ENCODE measurements at regions not wholly inside any gene's neighbourhood (a gene's known extent, or its start where the extent isn't known, plus 50 kb on each side); places are given as distances from the start of the nearest gene placed in this dataset.
"Not testable (repeated sequence)": the region's sequence is repeated elsewhere in the genome, so short reads cannot be mapped to it uniquely, and the experiment has no call there.

- no peak for TF ChIP-seq PATZ1 (CRISPR knock-in tag; IDR thresholded peaks at IDR 0.05; ENCODE audit: borderline replicate concordance)
- no peak for TF ChIP-seq SMARCA4 (IDR thresholded peaks at IDR 0.05)
- TF ChIP-seq HLTF (IDR thresholded peaks at IDR 0.05), result no peak
- no peak for TF ChIP-seq HMG20A (CRISPR knock-in tag; conservative IDR thresholded peaks at IDR 0.05)
- TF ChIP-seq LEF1 (IDR thresholded peaks at IDR 0.05), result no peak
- no peak for TF ChIP-seq HMGXB4 (CRISPR knock-in tag; IDR thresholded peaks at IDR 0.05)
- no peak for TF ChIP-seq SMAD3 (CRISPR knock-in tag; conservative IDR thresholded peaks at IDR 0.05)
- no peak for TF ChIP-seq ZNF511 (CRISPR knock-in tag; IDR thresholded peaks at IDR 0.05)
- TF ChIP-seq HNRNPK (IDR thresholded peaks at IDR 0.05; ENCODE audit: low read depth, low read length, poor library complexity, severe bottlenecking), result no peak
- TF ChIP-seq ZNF23 (CRISPR knock-in tag; IDR thresholded peaks at IDR 0.05), result no peak
- TF ChIP-seq COPS2 (conservative IDR thresholded peaks at IDR 0.05), result no peak
- no peak for TF ChIP-seq ZBTB12 (CRISPR knock-in tag; IDR thresholded peaks at IDR 0.05)
- TF ChIP-seq RFX1 (IDR thresholded peaks at IDR 0.05), result no peak
These were observed 229.0 kb downstream of the OXSM start (continued) for GRCh38 chr3:26018889-26019288.

GRCh38 chr3:26024206-26024605 is 234.3 kb downstream of the OXSM start:
- H3K4me2 ChIP-seq (ENCODE audit: insufficient read depth, low read length); H4K20me1 ChIP-seq (replicated peaks; ENCODE audit: control insufficient read depth, insufficient read depth, low read length); H3K9me3 ChIP-seq (replicated peaks; ENCODE audit: control insufficient read depth, insufficient read depth, low read depth, low read length); H3K4me1 ChIP-seq (replicated peaks in 1 of 2; ENCODE audit: control insufficient read depth in 2 of 2, insufficient read depth in 2 of 2, low read length in 2 of 2); POLR2A ChIA-PET; in situ Hi-C loops (cut with MboI); CTCF ChIA-PET (ENCODE audit: low intra/inter-chr PET ratio); FAIRE-seq; H2AFZ ChIP-seq (ENCODE audit: low read depth, low read length); H3K9me1 ChIP-seq (ENCODE audit: control insufficient read depth, insufficient read depth, low read length); H3K4me3 ChIP-seq; DNase-seq (ENCODE audit: extremely low read depth in 1 of 4, low spot score in 3 of 4); H3K27ac ChIP-seq (ENCODE audit: extremely low read depth, low read depth, low read length); H3K9ac ChIP-seq (ENCODE audit: insufficient read depth in 1 of 2, low read depth in 2 of 2, low read length in 2 of 2); H3K27me3 ChIP-seq (ENCODE audit: control insufficient read depth in 2 of 2, insufficient read depth in 2 of 2, low read length in 2 of 2); BruUV-seq (replicated peaks); H3K36me3 ChIP-seq (ENCODE audit: control insufficient read depth, insufficient read depth, low read length); ATAC-seq; H3K79me2 ChIP-seq (ENCODE audit: control insufficient read depth, insufficient read depth, low read length); intact Hi-C loops (cut with micrococcal nuclease): not testable (repeated sequence)
- WGBS (ENCODE audit: insufficient coverage, low coverage, missing lambda C conversion rate), result 0% methylated on average over 3 of the region's 3 CpGs

Data from K562 (cell line).